Vagina (tissue), 2 donors: ENCODE measurements at regions not wholly inside any gene's neighbourhood (a gene's known extent, or its start where the extent isn't known, plus 50 kb on each side); places are given as distances from the start of the nearest gene placed in this dataset.

ENCODE experiments used
- CTCF ChIP-seq, 3 experiments: fragments of 450-650 bp in 2 of 3; fragments of 200-600 bp in 1 of 3; sonication (generic) in 1 of 3; IDR thresholded peaks; one replicate each; pipeline ENCODE4 v1.5.1; 2017 to 2019; ENCODE audit warnings: antibody characterized with exemption in 3 of 3, mild to moderate bottlenecking in 2 of 3, moderate library complexity in 2 of 3
- POLR2A ChIP-seq, 2 donors: fragments of 450-650 bp; IDR thresholded peaks; one replicate each; pipeline ENCODE4 v1.6.1; 2017; ENCODE audit warnings: antibody characterized with exemption in 2 of 2, mild to moderate bottlenecking in 2 of 2, moderate library complexity in 2 of 2

DNA sequence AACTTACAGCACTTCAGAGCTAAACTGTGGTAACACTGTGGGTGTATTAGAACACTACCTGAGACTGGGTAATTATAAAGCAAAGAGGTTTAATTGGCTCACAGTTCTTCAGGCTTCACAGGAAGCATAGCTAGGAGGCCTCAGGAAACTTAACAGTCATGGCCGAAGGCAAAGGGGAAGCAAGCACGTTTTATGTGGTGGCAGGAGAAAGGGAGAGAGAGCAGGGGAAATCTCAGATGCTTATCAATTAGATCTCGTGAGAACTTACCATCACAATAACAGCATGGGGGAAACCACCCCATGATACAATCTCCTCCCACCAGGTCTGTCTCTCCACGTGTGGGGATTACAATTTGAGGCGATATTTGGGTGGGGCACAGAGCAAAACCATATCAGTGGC lies 512.6 kb downstream of the RERGL start:
- TF ChIP-seq POLR2A (IDR thresholded peaks at IDR 0.05) (no peak), CTCF (IDR thresholded peaks at IDR 0.05) (no peak)
